ENCODE measurements at regions not wholly inside any gene's neighbourhood (a gene's known extent, or its start where the extent isn't known, plus 50 kb on each side); places are given as distances from the start of the nearest gene placed in this dataset.

DNA sequence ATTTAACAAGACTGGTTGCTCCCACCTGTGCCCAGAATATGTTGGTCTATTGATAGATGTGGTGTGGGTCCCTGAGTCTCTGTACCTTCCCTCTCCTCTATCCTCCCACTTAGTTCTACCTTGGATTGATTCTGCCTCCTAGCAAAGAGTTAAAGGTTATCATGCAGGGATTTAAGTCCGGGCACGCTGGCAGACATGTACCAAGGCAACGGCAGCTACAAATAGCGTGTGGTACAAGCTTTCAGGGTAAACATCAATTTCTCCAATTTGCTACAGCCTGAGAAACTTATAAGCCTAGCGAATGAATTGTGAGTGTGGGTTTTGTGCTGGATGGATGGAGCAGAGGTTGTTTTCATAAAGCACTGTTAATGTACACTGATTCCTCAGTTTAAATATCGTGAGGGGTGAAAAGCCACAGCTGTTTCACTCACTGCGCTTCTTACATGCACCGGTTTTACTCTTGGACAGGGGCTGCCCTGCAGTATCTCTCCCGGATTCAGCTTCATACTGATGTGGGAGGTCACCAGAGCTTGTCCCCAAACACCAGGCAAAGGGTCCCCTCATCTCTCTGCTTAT lies 289.8 kb downstream of the ICOS start:
- TF ChIP-seq, protein P1, sequence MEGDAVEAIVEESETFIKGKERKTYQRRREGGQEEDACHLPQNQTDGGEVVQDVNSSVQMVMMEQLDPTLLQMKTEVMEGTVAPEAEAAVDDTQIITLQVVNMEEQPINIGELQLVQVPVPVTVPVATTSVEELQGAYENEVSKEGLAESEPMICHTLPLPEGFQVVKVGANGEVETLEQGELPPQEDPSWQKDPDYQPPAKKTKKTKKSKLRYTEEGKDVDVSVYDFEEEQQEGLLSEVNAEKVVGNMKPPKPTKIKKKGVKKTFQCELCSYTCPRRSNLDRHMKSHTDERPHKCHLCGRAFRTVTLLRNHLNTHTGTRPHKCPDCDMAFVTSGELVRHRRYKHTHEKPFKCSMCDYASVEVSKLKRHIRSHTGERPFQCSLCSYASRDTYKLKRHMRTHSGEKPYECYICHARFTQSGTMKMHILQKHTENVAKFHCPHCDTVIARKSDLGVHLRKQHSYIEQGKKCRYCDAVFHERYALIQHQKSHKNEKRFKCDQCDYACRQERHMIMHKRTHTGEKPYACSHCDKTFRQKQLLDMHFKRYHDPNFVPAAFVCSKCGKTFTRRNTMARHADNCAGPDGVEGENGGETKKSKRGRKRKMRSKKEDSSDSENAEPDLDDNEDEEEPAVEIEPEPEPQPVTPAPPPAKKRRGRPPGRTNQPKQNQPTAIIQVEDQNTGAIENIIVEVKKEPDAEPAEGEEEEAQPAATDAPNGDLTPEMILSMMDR (IDR thresholded peaks at IDR 0.05; ENCODE audit: low read depth, low read length, poor library complexity, severe bottlenecking): no peak
- no peak for TF ChIP-seq EZH2phosphoT487 (IDR thresholded peaks at IDR 0.05; ENCODE audit: borderline replicate concordance, low read length)

Data from DOHH2 (cell line).